NB4 (cell line): ENCODE measurements at regions not wholly inside any gene's neighbourhood (a gene's known extent, or its start where the extent isn't known, plus 50 kb on each side); places are given as distances from the start of the nearest gene placed in this dataset.

Source experiments
- POLR2A ChIP-seq: IDR thresholded peaks from 2 replicates; pipeline ENCODE4 v1.6.1; 2011; ENCODE audit warnings: mild to moderate bottlenecking; ENCODE audit not compliant: insufficient read length; ENCODE audit errors: extremely low read depth
- TF ChIP-seq, protein P1 (sequence below): IDR thresholded peaks from one replicate; pipeline ENCODE4 v1.5.1; 2012; ENCODE audit warnings: low read depth, low read length
- TF ChIP-seq, protein P2 (sequence below): IDR thresholded peaks from 2 replicates; pipeline ENCODE4 v1.6.1; 2011; ENCODE audit warnings: low read depth, low read length

DNA sequence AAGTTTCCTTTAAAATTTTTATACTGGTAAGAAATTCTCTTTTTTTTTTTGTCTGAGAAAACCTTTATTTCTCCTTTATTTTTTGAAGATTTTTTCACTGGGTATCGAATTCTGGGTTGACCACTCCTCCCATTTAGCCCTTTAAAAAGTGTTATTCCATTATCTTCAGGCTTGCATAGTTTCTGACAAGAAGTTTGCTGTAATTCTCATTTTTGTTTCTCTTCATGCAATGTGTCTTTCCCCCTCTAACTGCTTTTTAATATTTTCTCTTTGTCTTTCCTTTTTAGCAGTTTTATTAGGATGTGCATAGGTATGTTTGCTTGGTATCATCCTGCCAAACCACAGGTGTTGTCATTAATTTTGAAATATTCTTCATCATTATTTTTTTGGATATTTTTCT lies 67.7 kb upstream of the GOT2 start:
- TF ChIP-seq, protein P1, sequence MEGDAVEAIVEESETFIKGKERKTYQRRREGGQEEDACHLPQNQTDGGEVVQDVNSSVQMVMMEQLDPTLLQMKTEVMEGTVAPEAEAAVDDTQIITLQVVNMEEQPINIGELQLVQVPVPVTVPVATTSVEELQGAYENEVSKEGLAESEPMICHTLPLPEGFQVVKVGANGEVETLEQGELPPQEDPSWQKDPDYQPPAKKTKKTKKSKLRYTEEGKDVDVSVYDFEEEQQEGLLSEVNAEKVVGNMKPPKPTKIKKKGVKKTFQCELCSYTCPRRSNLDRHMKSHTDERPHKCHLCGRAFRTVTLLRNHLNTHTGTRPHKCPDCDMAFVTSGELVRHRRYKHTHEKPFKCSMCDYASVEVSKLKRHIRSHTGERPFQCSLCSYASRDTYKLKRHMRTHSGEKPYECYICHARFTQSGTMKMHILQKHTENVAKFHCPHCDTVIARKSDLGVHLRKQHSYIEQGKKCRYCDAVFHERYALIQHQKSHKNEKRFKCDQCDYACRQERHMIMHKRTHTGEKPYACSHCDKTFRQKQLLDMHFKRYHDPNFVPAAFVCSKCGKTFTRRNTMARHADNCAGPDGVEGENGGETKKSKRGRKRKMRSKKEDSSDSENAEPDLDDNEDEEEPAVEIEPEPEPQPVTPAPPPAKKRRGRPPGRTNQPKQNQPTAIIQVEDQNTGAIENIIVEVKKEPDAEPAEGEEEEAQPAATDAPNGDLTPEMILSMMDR, result no peak
- TF ChIP-seq, protein P2, sequence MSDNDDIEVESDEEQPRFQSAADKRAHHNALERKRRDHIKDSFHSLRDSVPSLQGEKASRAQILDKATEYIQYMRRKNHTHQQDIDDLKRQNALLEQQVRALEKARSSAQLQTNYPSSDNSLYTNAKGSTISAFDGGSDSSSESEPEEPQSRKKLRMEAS, result no peak
- TF ChIP-seq POLR2A, result no peak
